GM12891 (cell line): ENCODE measurements at regions not wholly inside any gene's neighbourhood (a gene's known extent, or its start where the extent isn't known, plus 50 kb on each side); places are given as distances from the start of the nearest gene placed in this dataset.

ENCODE experiments used
- POLR2A ChIP-seq: IDR thresholded peaks from 2 replicates; pipeline ENCODE4 v1.6.1; 2011; ENCODE audit warnings: low read depth, low read length, control low read depth
- POLR2AphosphoS5 ChIP-seq: IDR thresholded peaks from 2 replicates; pipeline ENCODE4 v1.6.1; 2011; ENCODE audit warnings: low read depth, low read length, control low read depth
- POU2F2 ChIP-seq: IDR thresholded peaks from 2 replicates; pipeline ENCODE4 v1.6.1; 2011; ENCODE audit warnings: low read depth, mild to moderate bottlenecking, control low read depth, low read length, moderate library complexity
- TAF1 ChIP-seq: IDR thresholded peaks from 2 replicates; pipeline ENCODE4 v1.6.1; 2011; ENCODE audit warnings: low read depth, low read length, control low read depth

DNA sequence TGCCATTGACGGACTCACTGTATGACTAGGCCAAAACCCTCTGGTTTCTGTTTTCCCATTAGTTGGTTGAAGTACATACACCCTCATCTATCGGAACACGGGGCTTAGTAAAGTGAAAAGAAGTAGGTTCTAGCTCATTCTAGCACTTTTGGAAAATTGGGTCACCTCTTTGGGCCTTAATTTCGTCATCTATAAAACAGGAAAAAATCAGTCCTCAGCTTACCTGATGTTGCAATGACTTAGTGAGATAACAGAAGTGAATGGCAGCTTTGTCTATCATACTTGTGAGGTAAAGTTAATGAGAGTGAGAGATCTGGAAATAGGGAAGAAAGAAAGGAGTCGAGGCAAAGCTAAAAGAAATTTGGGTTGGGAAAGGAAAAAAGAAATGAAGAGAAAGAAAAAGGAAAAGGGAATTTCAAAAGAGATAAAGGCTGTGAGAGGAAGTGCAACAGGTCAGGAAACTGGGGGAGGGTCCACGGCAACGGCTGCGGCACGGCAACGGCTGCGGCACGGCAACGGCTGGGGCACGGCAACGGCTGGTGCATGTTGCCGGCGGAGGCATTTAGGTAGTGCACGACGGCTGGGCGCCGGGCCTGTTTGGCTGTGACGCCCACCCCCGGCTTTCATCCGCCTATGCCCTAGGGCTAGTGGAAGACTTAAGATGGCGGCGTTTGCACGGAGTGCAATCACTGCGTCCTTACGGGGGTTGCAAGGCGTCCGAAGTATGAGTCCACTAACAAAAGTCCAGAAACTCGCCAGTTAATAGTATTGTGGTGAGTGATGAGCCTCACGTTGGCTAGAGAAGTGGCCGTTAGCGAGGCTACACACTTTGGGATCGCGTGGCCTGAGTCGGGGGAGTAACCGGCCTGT lies 91.4 kb upstream of the XIST start:
- TF ChIP-seq POLR2A (peak; percentile 89), POLR2AphosphoS5 (peak; percentile 82), POU2F2 (peak; percentile 77; the same call in 1 of the 2 replicates), TAF1 (peak; percentile 90)
